B cell (primary cell): ENCODE measurements at regions not wholly inside any gene's neighbourhood (a gene's known extent, or its start where the extent isn't known, plus 50 kb on each side); places are given as distances from the start of the nearest gene placed in this dataset.

Experiments
- ATAC-seq: fragments of 200-7000 bp; cut with Tn5 transposase; one replicate; pipeline ENCODE4 v1.10.0; 2021; ENCODE audit warnings: low read depth, mild to moderate bottlenecking, moderate number of reproducible peaks, moderate library complexity
- CTCF ChIA-PET: fragments of 350-600 bp; sonication (Branson Sonifier 250); formaldehyde crosslinking; loops from one replicate; lab custom pipeline; 2021; ENCODE audit warnings: antibody characterized with exemption, inconsistent platforms; lab: Charles Lee
- POLR2A ChIA-PET: fragments of 350-600 bp; sonication (Branson Sonifier 250); formaldehyde crosslinking; loops from one replicate; lab custom pipeline; 2021; ENCODE audit warnings: antibody characterized with exemption; lab: Charles Lee
- DNase-seq: peaks from one replicate; pipeline ENCODE4 v3.0.0; 2013
- H2AFZ ChIP-seq: 2 replicates; pipeline ENCODE4 v1.6.1; 2012; ENCODE audit warnings: mild to moderate bottlenecking, low read depth, low read length; ENCODE audit not compliant: insufficient read depth, poor library complexity, severe bottlenecking
- H3K27ac ChIP-seq, 2 donors: 1 replicate in 1 of 2; 2 replicates in 1 of 2; pipeline ENCODE4 v1.5.1; 2012 to 2013; ENCODE audit warnings: low read length in 2 of 2, mild to moderate bottlenecking in 2 of 2, moderate library complexity in 1 of 2
- H3K27me3 ChIP-seq, 4 experiments: fragments of 200-600 bp in 1 of 4; sonication (generic) in 1 of 4; replicated peaks in 1 of 4; 1 replicate in 2 of 4; 2 replicates in 2 of 4; pipeline versions ENCODE4 v1.6.1 to v1.7.0; 2013 to 2016; ENCODE audit warnings: low read length in 3 of 4, mild to moderate bottlenecking in 2 of 4, mixed read lengths in 1 of 4, moderate library complexity in 1 of 4; ENCODE audit not compliant: insufficient read depth in 4 of 4, control insufficient read depth in 3 of 4; ENCODE audit errors: control extremely low read depth in 1 of 4
- H3K36me3 ChIP-seq, 2 experiments: replicated peaks in 1 of 2; 1 replicate in 1 of 2; 2 replicates in 1 of 2; pipeline versions ENCODE4 v1.6.1 to v1.7.1; 2013; ENCODE audit warnings: low read length in 1 of 2; ENCODE audit not compliant: insufficient read depth in 2 of 2, control insufficient read depth in 1 of 2; ENCODE audit errors: control extremely low read depth in 1 of 2, extremely low read depth in 1 of 2
- H3K4me1 ChIP-seq, 2 donors: fragments of 200-600 bp in 1 of 2; sonication (generic) in 1 of 2; 1 replicate in 1 of 2; 2 replicates in 1 of 2; pipeline versions ENCODE4 v1.5.1 to v1.6.1; 2013 to 2017; ENCODE audit warnings: low read length in 2 of 2; ENCODE audit not compliant: control insufficient read depth in 2 of 2, insufficient read depth in 2 of 2
- H3K4me2 ChIP-seq: replicated peaks from 2 replicates; pipeline ENCODE3; 2012; ENCODE audit warnings: mild to moderate bottlenecking, low read depth, low read length; ENCODE audit not compliant: poor library complexity, severe bottlenecking
- H3K4me3 ChIP-seq, 5 experiments: fragments of 200-600 bp in 1 of 5; sonication (generic) in 1 of 5; 1 replicate in 3 of 5; 2 replicates in 2 of 5; pipeline versions ENCODE4 v1.5.1 to v1.7.0; 2011 to 2016; ENCODE audit warnings: low read length in 4 of 5, mild to moderate bottlenecking in 4 of 5, low read depth in 2 of 5, control low read depth in 1 of 5, moderate library complexity in 1 of 5; ENCODE audit not compliant: insufficient read depth in 1 of 5; ENCODE audit errors: control extremely low read depth in 1 of 5, extremely low read depth in 1 of 5
- H3K79me2 ChIP-seq: fragments of 200-600 bp; sonication (generic); one replicate; pipeline ENCODE4 v1.6.0; 2016; ENCODE audit warnings: low read length; ENCODE audit not compliant: control insufficient read depth, insufficient read depth
- H3K9ac ChIP-seq: fragments of 200-600 bp; sonication (generic); 2 replicates; pipeline ENCODE4 v1.6.1; 2017; ENCODE audit warnings: mild to moderate bottlenecking, low read length, moderate library complexity
- H3K9me3 ChIP-seq, 3 donors: one replicate each; pipeline versions ENCODE4 v1.6.1 to v1.7.1; 2013; ENCODE audit warnings: low read length in 2 of 3; ENCODE audit not compliant: control insufficient read depth in 2 of 3, insufficient read depth in 1 of 3; ENCODE audit errors: control extremely low read depth in 1 of 3
- H4K20me1 ChIP-seq: 2 replicates; pipeline ENCODE4 v1.6.0; 2012; ENCODE audit warnings: mild to moderate bottlenecking, low read length; ENCODE audit not compliant: insufficient read depth, control insufficient read depth, poor library complexity, severe bottlenecking
- H3K27ac Mint-ChIP-seq: one replicate; pipeline ENCODE4 v1.8.0; 2021; ENCODE audit warnings: mixed read lengths
- H3K27me3 Mint-ChIP-seq: one replicate; pipeline ENCODE4 v1.8.0; 2021; ENCODE audit warnings: mixed read lengths
- H3K4me1 Mint-ChIP-seq: one replicate; pipeline ENCODE4 v1.8.0; 2021; ENCODE audit warnings: mixed read lengths
- H3K4me3 Mint-ChIP-seq: one replicate; pipeline ENCODE4 v1.8.0; 2021; ENCODE audit warnings: mixed read lengths
- H3K9me3 Mint-ChIP-seq: one replicate; pipeline ENCODE4 v1.8.0; 2022; ENCODE audit warnings: mixed read lengths; ENCODE audit not compliant: insufficient read depth
- EZH2 ChIP-seq: IDR thresholded peaks from 2 replicates; pipeline ENCODE4 v1.6.1; 2012; ENCODE audit warnings: borderline replicate concordance, low read depth, mild to moderate bottlenecking, moderate library complexity, low read length; ENCODE audit not compliant: insufficient read depth, poor library complexity, severe bottlenecking
- WGBS: methylation state at CpG from one replicate; pipeline ENCODE4 v1.1.5; 2013; ENCODE audit warnings: missing lambda C conversion rate; ENCODE audit not compliant: insufficient coverage; 5-methylcytosine and 5-hydroxymethylcytosine counted together
- intact Hi-C: fragments of 100-400 bp; cut with micrococcal nuclease; formaldehyde crosslinking; loops from one replicate; pipeline ENCODE4 v1.10.0; 2022
- TF ChIP-seq, protein P1 (sequence below): fragments of 200-600 bp; IDR thresholded peaks from one replicate; pipeline ENCODE4 v1.8.0; 2022; ENCODE audit warnings: antibody characterized with exemption, mild to moderate bottlenecking

DNA sequence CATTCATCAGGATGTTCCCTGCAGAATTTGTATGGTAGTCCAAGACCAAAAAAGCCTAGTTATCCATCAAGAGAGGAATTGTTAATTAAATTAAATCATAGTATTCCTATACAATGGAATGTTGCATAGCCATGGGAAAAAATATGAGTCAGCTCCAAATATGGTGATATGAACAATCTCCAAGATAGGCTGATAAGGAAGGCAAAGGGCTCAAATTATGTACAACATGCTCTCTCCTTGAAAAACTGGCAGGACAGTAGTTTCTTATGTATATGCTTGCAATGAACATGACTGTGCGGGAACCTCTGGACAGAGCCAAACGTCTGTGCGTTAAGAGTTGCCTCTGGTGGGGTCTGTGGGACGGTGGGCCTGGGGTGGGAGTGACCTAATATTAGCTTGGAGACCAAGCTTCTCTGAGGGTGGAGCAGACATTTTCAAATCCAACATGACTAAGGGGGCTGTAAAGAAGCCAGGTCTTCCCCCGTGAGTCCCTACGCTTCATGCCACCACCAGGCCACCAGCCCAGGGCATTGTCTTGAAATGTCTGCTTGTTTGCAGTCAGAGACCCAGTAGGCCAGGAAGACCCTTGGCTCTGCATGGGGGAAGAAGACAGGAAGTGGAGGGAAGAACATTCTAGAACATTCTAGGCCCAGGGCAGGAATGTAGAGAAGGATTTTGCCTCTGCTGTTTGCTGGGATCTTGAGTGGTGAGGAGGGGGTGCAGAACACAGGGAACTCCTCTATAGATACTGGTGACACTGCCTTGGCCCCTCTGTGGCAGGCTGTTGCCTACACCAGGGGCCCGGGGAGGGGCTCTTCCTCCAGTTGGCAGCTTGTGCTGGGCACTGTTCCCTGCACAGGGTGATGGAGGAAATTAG is 244.0 kb upstream of the HS6ST1 start:
- H3K27ac ChIP-seq: no peak overlapping the region

DNA sequence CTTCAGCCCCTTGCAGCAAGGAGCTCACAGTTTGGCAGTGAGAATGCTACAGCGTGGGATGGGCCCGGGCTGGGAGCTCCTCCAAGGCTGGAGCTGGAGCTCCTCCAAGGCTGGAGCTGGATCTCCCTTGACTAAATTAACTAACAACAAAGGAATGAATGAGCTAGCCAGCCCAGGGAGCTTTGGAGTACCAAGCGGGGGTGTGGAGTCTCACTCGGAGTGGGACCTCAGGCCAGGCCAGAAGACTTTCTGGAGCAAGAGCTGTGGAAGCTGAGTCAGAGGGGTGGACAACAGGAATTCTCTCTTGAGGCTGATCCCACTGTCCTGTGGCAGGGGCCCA is 244.7 kb upstream of the HS6ST1 start:
- H3K27ac Mint-ChIP-seq: no peak overlapping the region
- peaks cover 12% of the 10 kb centered on the region for H3K27me3 Mint-ChIP-seq
- intact Hi-C loops: no loop called here

More for the DNA sequence above, 244.0 kb upstream of the HS6ST1 start:
- Histone ChIP-seq H3K27me3 (no peaks in the 10 kb centered on the region), H3K4me3 (no peak overlapping the region), H4K20me1 (no peaks in the 10 kb centered on the region), H3K4me1 (no peaks in the 10 kb centered on the region), H3K36me3 (no peaks in the 10 kb centered on the region), H3K4me2 (no peak overlapping the region), H3K9me3 (no peaks in the 10 kb centered on the region), H3K9ac (no peak overlapping the region), H3K79me2 (no peaks in the 10 kb centered on the region), H2AFZ (no peak overlapping the region)
- Mint-ChIP-seq H3K9me3 (no peaks in the 10 kb centered on the region), H3K27ac (no peak overlapping the region), H3K4me3 (no peak overlapping the region), H3K4me1 (no peaks in the 10 kb centered on the region), H3K27me3 (peaks cover 12% of the 10 kb centered on the region)
- 91% methylated on average over 6 of the region's 7 CpGs for WGBS
- TF ChIP-seq EZH2: no peak
- TF ChIP-seq, protein P1, sequence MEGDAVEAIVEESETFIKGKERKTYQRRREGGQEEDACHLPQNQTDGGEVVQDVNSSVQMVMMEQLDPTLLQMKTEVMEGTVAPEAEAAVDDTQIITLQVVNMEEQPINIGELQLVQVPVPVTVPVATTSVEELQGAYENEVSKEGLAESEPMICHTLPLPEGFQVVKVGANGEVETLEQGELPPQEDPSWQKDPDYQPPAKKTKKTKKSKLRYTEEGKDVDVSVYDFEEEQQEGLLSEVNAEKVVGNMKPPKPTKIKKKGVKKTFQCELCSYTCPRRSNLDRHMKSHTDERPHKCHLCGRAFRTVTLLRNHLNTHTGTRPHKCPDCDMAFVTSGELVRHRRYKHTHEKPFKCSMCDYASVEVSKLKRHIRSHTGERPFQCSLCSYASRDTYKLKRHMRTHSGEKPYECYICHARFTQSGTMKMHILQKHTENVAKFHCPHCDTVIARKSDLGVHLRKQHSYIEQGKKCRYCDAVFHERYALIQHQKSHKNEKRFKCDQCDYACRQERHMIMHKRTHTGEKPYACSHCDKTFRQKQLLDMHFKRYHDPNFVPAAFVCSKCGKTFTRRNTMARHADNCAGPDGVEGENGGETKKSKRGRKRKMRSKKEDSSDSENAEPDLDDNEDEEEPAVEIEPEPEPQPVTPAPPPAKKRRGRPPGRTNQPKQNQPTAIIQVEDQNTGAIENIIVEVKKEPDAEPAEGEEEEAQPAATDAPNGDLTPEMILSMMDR: no peak
- DNase-seq (no peak), ATAC-seq (no peak)
- ChIA-PET CTCF (no interaction called here), POLR2A (no interaction called here)
- intact Hi-C loops: no loop called here

More for the DNA sequence above, 244.7 kb upstream of the HS6ST1 start:
- Mint-ChIP-seq H3K9me3 (no peaks in the 10 kb centered on the region), H3K4me1 (no peaks in the 10 kb centered on the region), H3K4me3 (no peak overlapping the region)
- ChIA-PET CTCF (no interaction called here), POLR2A (no interaction called here)
- H3K4me2 ChIP-seq: no peak overlapping the region
- H4K20me1 ChIP-seq: no peaks in the 10 kb centered on the region
- no peaks in the 10 kb centered on the region for H3K27me3 ChIP-seq
- no peaks in the 10 kb centered on the region for H3K4me1 ChIP-seq
- DNase-seq (no peak), ATAC-seq (no peak)
- H3K27ac ChIP-seq: no peak overlapping the region
- H2AFZ ChIP-seq: no peak overlapping the region
- no peaks in the 10 kb centered on the region for H3K79me2 ChIP-seq
- WGBS: 91% methylated on average over 4 of the region's 4 CpGs
- H3K36me3 ChIP-seq: no peaks in the 10 kb centered on the region
- no peak overlapping the region for H3K9ac ChIP-seq
- TF ChIP-seq, protein P1: no peak
- no peak for TF ChIP-seq EZH2
- H3K9me3 ChIP-seq: no peaks in the 10 kb centered on the region
- H3K4me3 ChIP-seq: no peak overlapping the region
